Transverse colon (tissue), 1 donor: ENCODE measurements at regions not wholly inside any gene's neighbourhood (a gene's known extent, or its start where the extent isn't known, plus 50 kb on each side); places are given as distances from the start of the nearest gene placed in this dataset.

Experiments
- EP300 ChIP-seq: sonication (generic); formaldehyde crosslinking; IDR thresholded peaks from one replicate; pipeline ENCODE4 v1.6.1; 2017; ENCODE audit warnings: antibody characterized with exemption, low read depth
- POLR2A ChIP-seq: fragments of 450-650 bp; IDR thresholded peaks from one replicate; pipeline ENCODE4 v1.6.1; 2016; ENCODE audit warnings: antibody characterized with exemption, mild to moderate bottlenecking, moderate library complexity

DNA sequence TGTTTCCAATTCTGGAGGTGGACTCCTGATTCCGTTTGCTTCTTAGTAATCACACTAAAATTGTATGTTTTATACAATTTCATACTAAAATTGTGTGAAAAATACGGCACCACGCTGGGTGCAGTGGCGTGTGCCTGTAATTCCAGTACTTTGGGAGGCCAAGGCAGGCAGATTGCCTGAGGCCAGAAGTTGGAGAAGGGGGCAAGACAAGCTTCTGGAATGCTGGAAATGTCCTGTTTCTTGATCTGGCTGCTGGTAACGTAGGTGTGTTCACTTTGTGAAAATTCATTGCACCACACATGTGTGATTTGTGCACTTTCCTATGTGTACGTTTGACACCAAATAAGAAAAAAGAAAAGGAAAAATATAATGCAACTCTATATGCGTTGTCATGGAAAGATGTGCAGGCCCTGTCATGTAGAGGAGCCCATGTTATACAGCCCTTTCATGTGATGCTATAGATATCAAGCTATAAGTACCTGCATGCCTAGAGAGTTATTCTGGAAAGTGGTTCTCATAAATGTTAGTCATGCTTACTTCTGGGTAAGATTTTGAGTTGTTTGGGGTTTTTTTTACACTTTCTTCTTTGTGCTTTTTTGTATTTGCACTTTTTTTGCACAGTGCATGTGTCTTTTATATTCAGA, 119.9 kb downstream of the TMEM174 start:
- no peak for TF ChIP-seq POLR2A
- TF ChIP-seq EP300 = no peak
